ENCODE measurements at regions not wholly inside any gene's neighbourhood (a gene's known extent, or its start where the extent isn't known, plus 50 kb on each side); places are given as distances from the start of the nearest gene placed in this dataset.

DNA sequence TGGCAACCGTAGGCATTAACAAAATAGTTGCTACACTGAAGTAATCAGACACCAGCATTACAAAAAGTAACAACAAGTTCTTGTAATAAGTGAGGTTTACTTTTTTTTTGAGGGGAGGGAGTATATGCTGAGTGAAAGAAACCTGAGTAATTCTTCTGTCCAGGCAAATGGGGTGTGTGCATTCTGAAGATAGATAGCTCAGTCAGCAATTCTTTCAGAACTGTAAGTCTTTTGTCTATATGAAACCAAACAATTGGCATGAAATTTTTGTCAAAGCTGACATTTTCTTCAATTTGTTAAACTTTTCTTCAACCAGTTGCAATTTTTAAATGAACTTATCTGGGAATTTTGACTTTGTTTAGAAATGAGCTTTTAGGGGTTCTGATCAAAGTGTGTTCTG, 208.1 kb upstream of the THSD7B start:
- intact Hi-C loops (cut with micrococcal nuclease) = no loop called here
- Mint-ChIP-seq H3K9me3 (peaks cover 0 to 4% of the 10 kb centered on the region in 2 donors), H3K27me3 (ENCODE audit: low read depth in 2 of 2) (peaks cover 0 to 4% of the 10 kb centered on the region in 2 donors), H3K36me3 (no peaks in the 10 kb centered on the region), H3K4me3 (no peak overlapping the region), H3K4me1 (no peaks in the 10 kb centered on the region), H3K27ac (no peak overlapping the region)
- no peaks in the 10 kb centered on the region for H3K9me3 ChIP-seq (ENCODE audit: control insufficient read depth, insufficient read depth, low read length)
- H3K36me3 ChIP-seq (ENCODE audit: control insufficient read depth, insufficient read depth, low read length) = no peaks in the 10 kb centered on the region
- H3K4me3 ChIP-seq (ENCODE audit: low read length) = no peak overlapping the region
- ATAC-seq (no peak), DNase-seq (no peak)
- no peaks in the 10 kb centered on the region for H3K27me3 ChIP-seq (ENCODE audit: control insufficient read depth, insufficient read depth, low read length)
- 100% methylated on average over 1 of the region's 1 CpG for WGBS (ENCODE audit: insufficient coverage)
- TF ChIP-seq, protein P1, sequence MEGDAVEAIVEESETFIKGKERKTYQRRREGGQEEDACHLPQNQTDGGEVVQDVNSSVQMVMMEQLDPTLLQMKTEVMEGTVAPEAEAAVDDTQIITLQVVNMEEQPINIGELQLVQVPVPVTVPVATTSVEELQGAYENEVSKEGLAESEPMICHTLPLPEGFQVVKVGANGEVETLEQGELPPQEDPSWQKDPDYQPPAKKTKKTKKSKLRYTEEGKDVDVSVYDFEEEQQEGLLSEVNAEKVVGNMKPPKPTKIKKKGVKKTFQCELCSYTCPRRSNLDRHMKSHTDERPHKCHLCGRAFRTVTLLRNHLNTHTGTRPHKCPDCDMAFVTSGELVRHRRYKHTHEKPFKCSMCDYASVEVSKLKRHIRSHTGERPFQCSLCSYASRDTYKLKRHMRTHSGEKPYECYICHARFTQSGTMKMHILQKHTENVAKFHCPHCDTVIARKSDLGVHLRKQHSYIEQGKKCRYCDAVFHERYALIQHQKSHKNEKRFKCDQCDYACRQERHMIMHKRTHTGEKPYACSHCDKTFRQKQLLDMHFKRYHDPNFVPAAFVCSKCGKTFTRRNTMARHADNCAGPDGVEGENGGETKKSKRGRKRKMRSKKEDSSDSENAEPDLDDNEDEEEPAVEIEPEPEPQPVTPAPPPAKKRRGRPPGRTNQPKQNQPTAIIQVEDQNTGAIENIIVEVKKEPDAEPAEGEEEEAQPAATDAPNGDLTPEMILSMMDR (IDR thresholded peaks at IDR 0.05) = no peak
- no peak overlapping the region for H3K27ac ChIP-seq (ENCODE audit: low read length)
- no peaks in the 10 kb centered on the region for H3K4me1 ChIP-seq (ENCODE audit: control insufficient read depth, insufficient read depth, low read length)

DNA sequence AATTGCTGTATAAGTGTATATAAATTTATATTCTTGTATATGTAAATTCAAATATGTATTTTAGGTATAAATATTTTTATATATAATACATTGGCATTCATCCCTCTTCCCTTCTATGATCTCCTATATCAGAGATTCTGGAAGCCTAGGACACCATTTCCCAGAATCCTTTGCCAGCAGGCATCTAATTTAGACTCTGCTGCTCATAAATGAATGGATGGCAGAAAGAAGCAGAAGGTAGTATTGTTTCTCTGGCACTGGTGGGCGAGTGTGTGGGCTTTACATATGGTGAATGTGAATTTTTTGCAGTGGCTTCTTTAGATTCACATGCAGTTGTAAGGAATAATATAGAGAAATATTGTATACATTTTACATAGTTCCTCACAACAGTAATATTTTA, 215.2 kb upstream of the THSD7B start:
- 45% methylated on average over 1 of the region's 1 CpG for WGBS (ENCODE audit: insufficient coverage)

DNA sequence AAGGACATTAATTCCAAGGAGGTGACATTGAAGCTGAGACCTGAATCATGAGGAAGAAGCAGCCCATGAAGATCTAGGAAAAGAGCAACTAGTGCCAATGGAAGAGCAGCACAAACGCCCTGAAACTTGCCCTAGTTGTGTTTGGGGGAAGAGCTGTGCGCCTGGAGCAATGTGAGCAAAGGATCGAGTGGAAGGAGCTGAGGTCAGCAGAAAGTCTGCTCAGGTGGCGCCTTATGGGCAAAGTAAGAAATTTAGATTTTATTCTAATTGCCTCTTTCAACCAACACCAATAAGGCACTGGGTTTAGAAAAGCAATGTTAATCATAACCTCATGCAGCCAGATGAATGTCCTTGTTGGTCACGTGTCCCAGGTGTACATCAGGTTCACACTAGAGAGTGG, 226.0 kb upstream of the THSD7B start:
- TF ChIP-seq, protein P1 (IDR thresholded peaks at IDR 0.05) = no peak
- Histone ChIP-seq H3K4me1 (ENCODE audit: control insufficient read depth, insufficient read depth, low read length) (no peaks in the 10 kb centered on the region), H3K27me3 (ENCODE audit: control insufficient read depth, insufficient read depth, low read length) (no peaks in the 10 kb centered on the region), H3K27ac (ENCODE audit: low read length) (no peak overlapping the region), H3K4me3 (ENCODE audit: low read length) (no peak overlapping the region), H3K9me3 (ENCODE audit: control insufficient read depth, insufficient read depth, low read length) (no peaks in the 10 kb centered on the region), H3K36me3 (ENCODE audit: control insufficient read depth, insufficient read depth, low read length) (no peaks in the 10 kb centered on the region)
- 79% methylated on average over 4 of the region's 5 CpGs for WGBS (ENCODE audit: insufficient coverage)
- no peak for DNase-seq
- Mint-ChIP-seq H3K27ac (no peak overlapping the region), H3K4me3 (no peak overlapping the region), H3K27me3 (ENCODE audit: low read depth in 2 of 2) (peaks cover 0 to 5% of the 10 kb centered on the region in 2 donors), H3K4me1 (no peaks in the 10 kb centered on the region), H3K36me3 (no peaks in the 10 kb centered on the region), H3K9me3 (peaks cover 0 to 10% of the 10 kb centered on the region in 2 donors)
- intact Hi-C loops (cut with micrococcal nuclease) = no loop called here
- no peak for ATAC-seq

More for the DNA sequence above, 215.2 kb upstream of the THSD7B start:
- no peaks in the 10 kb centered on the region for H3K27me3 ChIP-seq (ENCODE audit: control insufficient read depth, insufficient read depth, low read length)
- Mint-ChIP-seq H3K9me3 (peaks cover 0 to 2% of the 10 kb centered on the region in 2 donors), H3K36me3 (no peaks in the 10 kb centered on the region), H3K27me3 (ENCODE audit: low read depth in 2 of 2) (peaks cover 0 to 3% of the 10 kb centered on the region in 2 donors), H3K27ac (no peak overlapping the region), H3K4me1 (no peaks in the 10 kb centered on the region), H3K4me3 (no peak overlapping the region)
- no peaks in the 10 kb centered on the region for H3K9me3 ChIP-seq (ENCODE audit: control insufficient read depth, insufficient read depth, low read length)
- H3K27ac ChIP-seq (ENCODE audit: low read length) = no peak overlapping the region
- TF ChIP-seq, protein P1 (IDR thresholded peaks at IDR 0.05) = no peak
- ATAC-seq (no peak), DNase-seq (no peak)
- no peak overlapping the region for H3K4me3 ChIP-seq (ENCODE audit: low read length)
- no peaks in the 10 kb centered on the region for H3K4me1 ChIP-seq (ENCODE audit: control insufficient read depth, insufficient read depth, low read length)
- H3K36me3 ChIP-seq (ENCODE audit: control insufficient read depth, insufficient read depth, low read length) = no peaks in the 10 kb centered on the region
- intact Hi-C loops (cut with micrococcal nuclease) = no loop called here

DNA sequence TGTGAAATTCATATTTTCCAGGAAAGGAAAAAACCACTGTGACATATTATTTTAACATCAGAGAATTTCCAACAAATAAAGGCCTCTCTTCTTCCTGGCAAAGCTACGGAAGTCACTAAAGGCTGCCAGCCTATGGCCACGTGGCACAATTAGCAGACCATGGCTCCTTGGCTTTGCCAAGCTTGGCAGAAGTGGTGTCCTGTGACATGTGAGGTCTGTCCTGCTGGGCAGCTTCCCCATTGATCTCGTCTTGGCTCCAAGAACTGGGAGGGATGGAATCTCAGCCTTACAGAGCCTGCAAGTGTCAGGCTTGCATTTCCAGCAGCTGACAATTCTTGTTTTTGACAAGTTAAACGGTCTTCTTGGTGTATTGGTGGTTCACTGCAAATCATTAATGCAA, 226.9 kb upstream of the THSD7B start:
- 66% methylated on average over 4 of the region's 4 CpGs for WGBS (ENCODE audit: insufficient coverage)
- ATAC-seq = no peak
- peaks cover 0 to 5% of the 10 kb centered on the region in 2 donors for H3K27me3 Mint-ChIP-seq (ENCODE audit: low read depth in 2 of 2)

More for the DNA sequence above, 226.9 kb upstream of the THSD7B start:
- H3K27ac Mint-ChIP-seq = no peak overlapping the region
- no peaks in the 10 kb centered on the region for H3K36me3 ChIP-seq (ENCODE audit: control insufficient read depth, insufficient read depth, low read length)
- peaks cover 0 to 10% of the 10 kb centered on the region in 2 donors for H3K9me3 Mint-ChIP-seq
- H3K36me3 Mint-ChIP-seq = no peaks in the 10 kb centered on the region
- no peaks in the 10 kb centered on the region for H3K27me3 ChIP-seq (ENCODE audit: control insufficient read depth, insufficient read depth, low read length)
- H3K4me3 Mint-ChIP-seq = no peak overlapping the region
- H3K4me1 Mint-ChIP-seq = no peaks in the 10 kb centered on the region
- no peak overlapping the region for H3K4me3 ChIP-seq (ENCODE audit: low read length)
- DNase-seq = no peak
- no peaks in the 10 kb centered on the region for H3K4me1 ChIP-seq (ENCODE audit: control insufficient read depth, insufficient read depth, low read length)
- H3K27ac ChIP-seq (ENCODE audit: low read length) = no peak overlapping the region
- TF ChIP-seq, protein P1 (IDR thresholded peaks at IDR 0.05) = no peak
- intact Hi-C loops (cut with micrococcal nuclease) = no loop called here
- no peaks in the 10 kb centered on the region for H3K9me3 ChIP-seq (ENCODE audit: control insufficient read depth, insufficient read depth, low read length)
